ENCODE measurements at regions not wholly inside any gene's neighbourhood (a gene's known extent, or its start where the extent isn't known, plus 50 kb on each side); places are given as distances from the start of the nearest gene placed in this dataset.

DNA sequence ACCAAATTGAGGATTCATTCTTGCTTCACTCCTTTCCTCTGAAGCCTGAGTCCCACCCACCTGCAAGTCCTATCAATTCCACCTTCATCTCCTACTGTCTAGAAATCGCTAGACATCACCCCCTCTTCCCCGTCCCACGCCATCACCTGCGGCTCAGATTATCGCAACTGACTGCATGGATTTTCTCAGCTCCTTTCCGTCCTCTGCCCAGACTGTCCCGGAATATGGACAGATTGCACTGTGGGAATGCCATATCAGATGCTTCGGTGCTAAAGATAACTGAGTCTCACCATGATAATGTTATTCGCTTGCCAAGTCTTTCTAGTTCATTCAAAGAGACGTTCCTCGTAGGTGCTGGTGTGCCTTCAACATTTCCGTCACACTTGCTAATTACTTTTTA is 66.4 kb upstream of the USP29 start (continued):
- TF ChIP-seq ATF3 (IDR thresholded peaks at IDR 0.05) (no peak), POLR2AphosphoS5 (IDR thresholded peaks at IDR 0.05; ENCODE audit: low read depth, low read length) (no peak), SIN3A (IDR thresholded peaks at IDR 0.05; ENCODE audit: low read depth) (no peak)
- TF ChIP-seq, protein P1, sequence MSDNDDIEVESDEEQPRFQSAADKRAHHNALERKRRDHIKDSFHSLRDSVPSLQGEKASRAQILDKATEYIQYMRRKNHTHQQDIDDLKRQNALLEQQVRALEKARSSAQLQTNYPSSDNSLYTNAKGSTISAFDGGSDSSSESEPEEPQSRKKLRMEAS (IDR thresholded peaks at IDR 0.05): no peak

DNA sequence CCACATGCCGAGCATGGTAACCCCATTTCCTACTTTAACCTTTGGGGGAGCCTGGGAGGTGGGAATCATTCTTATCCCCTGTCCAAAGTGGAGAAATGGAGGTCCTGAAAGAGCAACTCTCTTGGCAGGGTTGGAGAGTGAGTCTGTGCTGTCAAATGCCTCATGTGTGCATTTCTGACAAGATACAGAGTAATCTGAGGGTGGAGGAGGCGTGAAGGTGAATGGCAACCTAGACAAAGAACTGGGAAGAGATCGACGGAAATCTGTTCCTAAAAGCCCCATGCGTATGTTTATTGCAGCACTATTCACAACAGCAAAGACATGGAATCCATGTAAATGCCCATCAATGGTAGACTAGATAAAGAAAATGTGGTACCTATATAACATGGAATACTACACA is 63.8 kb upstream of the USP29 start:
- CTCF ChIA-PET: no interaction called here

More for the DNA sequence above, 63.8 kb upstream of the USP29 start:
- intact Hi-C loops (cut with micrococcal nuclease): no loop called here
- Histone ChIP-seq H3K27ac (ENCODE audit: low read depth, low read length) (no peak overlapping the region), H3K79me2 (ENCODE audit: insufficient read depth, low read length) (no peaks in the 10 kb centered on the region), H3K27me3 (ENCODE audit: insufficient read depth, low read length) (no peaks in the 10 kb centered on the region), H3K9ac (ENCODE audit: low read length) (no peak overlapping the region), H3K4me1 (ENCODE audit: control insufficient read depth in 1 of 2, insufficient read depth in 2 of 2, low read length in 2 of 2) (no peaks in the 10 kb centered on the region), H3K4me2 (ENCODE audit: low read length) (no peak overlapping the region), H3K9me3 (ENCODE audit: control insufficient read depth in 1 of 2, insufficient read depth in 1 of 2, low read depth in 1 of 2, low read length in 2 of 2) (peaks cover 5 to 40% of the 10 kb centered on the region in 2 experiments; a peak in 2 of 4 replicates), H2AFZ (ENCODE audit: low read depth, low read length, poor library complexity, severe bottlenecking) (no peak overlapping the region), H3K36me3 (ENCODE audit: control insufficient read depth in 1 of 2, insufficient read depth in 2 of 2, low read length in 2 of 2) (no peaks in the 10 kb centered on the region), H3K4me3 (replicated peaks in 1 of 2; ENCODE audit: low read depth in 1 of 2, low read length in 2 of 2) (no peak overlapping the region), H4K20me1 (ENCODE audit: insufficient read depth) (no peaks in the 10 kb centered on the region), H3K9me2 (ENCODE audit: insufficient read depth) (no peaks in the 10 kb centered on the region)
- no peak for TF ChIP-seq EGR1 (IDR thresholded peaks at IDR 0.05; ENCODE audit: low read depth)
- no peak for TF ChIP-seq JUND (IDR thresholded peaks at IDR 0.05)
- TF ChIP-seq CEBPB (IDR thresholded peaks at IDR 0.05; ENCODE audit: low read depth): no peak
- TF ChIP-seq ZBTB33 (IDR thresholded peaks at IDR 0.05; ENCODE audit: extremely low read depth, insufficient replicate concordance, low read length): no peak
- no peak for TF ChIP-seq SP1 (IDR thresholded peaks at IDR 0.05; ENCODE audit: low read depth)
- TF ChIP-seq ZNF274 (IDR thresholded peaks at IDR 0.05; ENCODE audit: low read depth, low read length): no peak
- TF ChIP-seq SRF (IDR thresholded peaks at IDR 0.05; ENCODE audit: low read depth): no peak
- DNase-seq (ENCODE audit: low read depth, low spot score) (no peak), ATAC-seq (no peak)
- RAD21 ChIA-PET (ENCODE audit: low non-redundant PET in 1 of 2, low total read pairs in 2 of 2, uncharacterized antibody in 2 of 2, unreplicated experiment in 2 of 2): no interaction called here
- POLR2A ChIA-PET: no interaction called here
- no TSS peak for BruUV-seq (replicated peaks)
